GM12865 (cell line): ENCODE measurements at regions not wholly inside any gene's neighbourhood (a gene's known extent, or its start where the extent isn't known, plus 50 kb on each side); places are given as distances from the start of the nearest gene placed in this dataset.

Source experiments
- DNase-seq: peaks from one replicate; pipeline ENCODE4 v3.0.0; 2010; ENCODE audit warnings: low read depth
- H3K4me3 ChIP-seq: 2 replicates; pipeline ENCODE4 v1.5.1; 2011; ENCODE audit warnings: mild to moderate bottlenecking, low read depth, low read length, control low read depth
- TF ChIP-seq, protein P1 (sequence below): IDR thresholded peaks from 2 replicates; pipeline ENCODE4 v1.5.1; 2011; ENCODE audit warnings: low read length, control low read depth, low read depth, inconsistent platforms; ENCODE audit not compliant: insufficient read depth; ENCODE audit errors: missing control alignments

GRCh38 chr6:74914888-74915287 lies 291.0 kb downstream of the COL12A1 start:
- TF ChIP-seq, protein P1, sequence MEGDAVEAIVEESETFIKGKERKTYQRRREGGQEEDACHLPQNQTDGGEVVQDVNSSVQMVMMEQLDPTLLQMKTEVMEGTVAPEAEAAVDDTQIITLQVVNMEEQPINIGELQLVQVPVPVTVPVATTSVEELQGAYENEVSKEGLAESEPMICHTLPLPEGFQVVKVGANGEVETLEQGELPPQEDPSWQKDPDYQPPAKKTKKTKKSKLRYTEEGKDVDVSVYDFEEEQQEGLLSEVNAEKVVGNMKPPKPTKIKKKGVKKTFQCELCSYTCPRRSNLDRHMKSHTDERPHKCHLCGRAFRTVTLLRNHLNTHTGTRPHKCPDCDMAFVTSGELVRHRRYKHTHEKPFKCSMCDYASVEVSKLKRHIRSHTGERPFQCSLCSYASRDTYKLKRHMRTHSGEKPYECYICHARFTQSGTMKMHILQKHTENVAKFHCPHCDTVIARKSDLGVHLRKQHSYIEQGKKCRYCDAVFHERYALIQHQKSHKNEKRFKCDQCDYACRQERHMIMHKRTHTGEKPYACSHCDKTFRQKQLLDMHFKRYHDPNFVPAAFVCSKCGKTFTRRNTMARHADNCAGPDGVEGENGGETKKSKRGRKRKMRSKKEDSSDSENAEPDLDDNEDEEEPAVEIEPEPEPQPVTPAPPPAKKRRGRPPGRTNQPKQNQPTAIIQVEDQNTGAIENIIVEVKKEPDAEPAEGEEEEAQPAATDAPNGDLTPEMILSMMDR = no peak
- DNase-seq = no peak
- H3K4me3 ChIP-seq = no peak overlapping the region

DNA sequence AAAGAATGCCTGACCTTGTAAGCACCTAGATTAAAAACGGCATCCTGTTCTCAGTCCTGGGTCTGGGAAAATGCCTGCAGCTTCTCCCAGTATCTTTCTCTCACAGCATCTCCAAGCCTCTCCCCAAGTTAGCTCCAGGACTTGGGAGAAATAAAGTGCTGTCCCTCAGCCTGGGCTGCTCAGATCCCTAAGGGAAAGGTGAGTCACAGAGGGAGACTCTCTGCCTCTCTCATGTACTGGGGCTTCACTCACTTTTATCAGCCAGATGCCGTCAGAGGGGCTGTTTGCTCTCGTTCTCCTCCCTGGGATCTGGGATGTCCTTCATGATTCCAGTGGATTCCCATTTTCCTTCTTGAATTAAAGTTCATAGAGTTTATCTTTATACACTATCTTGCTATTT lies 293.6 kb downstream of the COL12A1 start:
- DNase-seq = no peak
- no peak overlapping the region for H3K4me3 ChIP-seq
- TF ChIP-seq, protein P1 = no peak

DNA sequence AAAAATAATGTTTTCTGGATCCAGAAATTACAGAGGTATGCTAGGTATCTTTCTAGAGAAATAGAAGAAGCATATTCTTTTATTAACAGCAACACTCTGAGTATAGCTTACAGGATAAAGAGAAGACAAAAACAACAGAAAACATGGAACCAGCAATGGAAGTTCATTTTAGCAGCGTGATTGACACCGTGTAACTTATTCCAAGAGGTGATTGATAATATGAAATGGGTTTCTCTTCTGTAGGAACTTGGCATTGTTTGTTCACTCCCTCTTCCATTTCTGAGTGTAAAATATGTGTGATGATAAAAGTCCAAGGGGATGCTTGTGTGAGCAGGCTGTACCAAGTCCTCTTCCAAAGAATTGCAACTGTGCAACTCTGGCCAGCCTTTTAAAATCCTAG lies 303.0 kb downstream of the COL12A1 start:
- TF ChIP-seq, protein P1 = no peak
- no peak for DNase-seq
- no peak overlapping the region for H3K4me3 ChIP-seq

GRCh38 chr6:74902089-74902488 lies 303.8 kb downstream of the COL12A1 start:
- no peak overlapping the region for H3K4me3 ChIP-seq
- TF ChIP-seq, protein P1 = no peak
- no peak for DNase-seq

GRCh38 chr6:74901576-74901975 lies 304.3 kb downstream of the COL12A1 start:
- TF ChIP-seq, protein P1 = no peak
- no peak overlapping the region for H3K4me3 ChIP-seq
- DNase-seq = no peak

DNA sequence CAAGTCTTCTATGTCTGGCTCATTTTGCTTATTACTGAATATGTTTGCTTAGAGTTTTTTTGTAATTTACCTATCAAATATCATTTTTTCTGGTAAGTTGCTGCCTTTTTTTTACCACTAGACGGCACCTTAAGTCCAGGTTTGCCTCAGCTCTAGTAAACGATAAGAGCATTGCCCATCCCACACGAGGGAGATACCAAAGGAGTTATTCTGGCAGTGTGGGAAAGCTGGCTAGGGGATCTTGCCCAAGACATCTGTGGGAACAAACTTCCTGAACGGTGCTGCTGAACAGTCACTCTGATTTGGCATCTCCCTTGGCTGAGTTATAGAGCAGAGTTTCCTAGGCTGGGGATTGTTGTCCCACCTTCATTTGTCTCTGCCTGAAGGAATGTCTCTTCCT lies 306.4 kb downstream of the COL12A1 start:
- DNase-seq = peak; percentile 12
- TF ChIP-seq, protein P1 = peak; percentile 10
- H3K4me3 ChIP-seq = no peak overlapping the region

DNA sequence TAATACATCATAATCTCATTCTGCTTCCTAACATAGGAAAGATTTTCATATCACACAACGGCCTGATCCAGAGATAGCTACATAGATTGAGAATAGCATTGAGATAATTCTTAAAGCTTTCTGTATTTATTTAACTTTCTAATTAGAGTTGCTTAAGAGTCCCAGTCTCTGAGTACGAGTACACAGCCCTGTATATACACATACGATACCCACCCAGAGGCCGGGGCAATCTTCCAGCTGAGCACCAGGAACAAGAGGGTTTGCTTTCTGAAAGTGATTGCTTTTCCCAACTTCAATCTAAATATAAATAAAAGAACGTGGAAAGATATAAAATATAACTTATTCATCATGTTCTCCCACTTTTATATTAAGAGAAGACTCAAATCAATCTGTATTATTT lies 313.8 kb downstream of the COL12A1 start:
- no peak overlapping the region for H3K4me3 ChIP-seq
- TF ChIP-seq, protein P1 = no peak
- DNase-seq = no peak
